Brain microvascular endothelial cell (primary cell): ENCODE measurements at regions not wholly inside any gene's neighbourhood (a gene's known extent, or its start where the extent isn't known, plus 50 kb on each side); places are given as distances from the start of the nearest gene placed in this dataset.

Source experiments
- DNase-seq: peaks from one replicate; pipeline ENCODE4 v3.0.0-alpha.2; 2020
- H3K27ac ChIP-seq: fragments of 250-450 bp; sonication (Bioruptor Pico); 2 replicates; pipeline ENCODE4 v1.5.1; 2020; ENCODE audit warnings: mild to moderate bottlenecking, moderate library complexity
- H3K27me3 ChIP-seq: fragments of 250-450 bp; sonication (Bioruptor Pico); replicated peaks from 2 replicates; pipeline ENCODE4 v1.5.1; 2020; ENCODE audit warnings: mild to moderate bottlenecking
- H3K36me3 ChIP-seq: fragments of 250-450 bp; sonication (Bioruptor Pico); replicated peaks from 2 replicates; pipeline ENCODE4 v1.5.1; 2020; ENCODE audit warnings: mild to moderate bottlenecking
- H3K4me3 ChIP-seq: 2 replicates; pipeline ENCODE4 v1.5.1; 2011; ENCODE audit warnings: low read depth, mild to moderate bottlenecking, control low read depth, low read length, moderate library complexity
- CTCF ChIP-seq: IDR thresholded peaks from 2 replicates; pipeline ENCODE4 v1.5.1; 2011; ENCODE audit warnings: low read depth, mild to moderate bottlenecking, moderate library complexity, low read length, control low read depth, inconsistent platforms; ENCODE audit errors: missing control alignments
- in situ Hi-C: cut with HindIII; loops from 2 replicates; pipeline ENCODE4 v1.10.0; 2017; ENCODE audit warnings: low sequenced_read_pairs, low pct_ligation_motif_present

GRCh38 chr2:37489536-37489935 is 145.1 kb downstream of the QPCT start:
- no peaks in the 10 kb centered on the region for H3K36me3 ChIP-seq
- in situ Hi-C loops = no loop called here

GRCh38 chr2:37493425-37493824 is 149.0 kb downstream of the QPCT start:
- in situ Hi-C loops = no loop called here
- no peak for DNase-seq
- Histone ChIP-seq H3K27me3 (no peaks in the 10 kb centered on the region), H3K4me3 (no peak overlapping the region), H3K36me3 (no peaks in the 10 kb centered on the region), H3K27ac (no peak overlapping the region)
- TF ChIP-seq CTCF = no peak

More at GRCh38 chr2:37489536-37489935, 145.1 kb downstream of the QPCT start:
- H3K4me3 ChIP-seq = no peak overlapping the region
- no peaks in the 10 kb centered on the region for H3K27me3 ChIP-seq
- H3K27ac ChIP-seq = no peak overlapping the region
- DNase-seq = no peak
- no peak for TF ChIP-seq CTCF

- no peaks in the 10 kb centered on the region for H3K27me3 ChIP-seq
- in situ Hi-C loops = no loop called here
- DNase-seq = no peak
Observed at GRCh38 chr2:37499113-37499512, 154.7 kb downstream of the QPCT start.

GRCh38 chr2:37500031-37500430 is 155.6 kb downstream of the QPCT start:
- Histone ChIP-seq H3K27me3 (no peaks in the 10 kb centered on the region), H3K36me3 (no peaks in the 10 kb centered on the region), H3K27ac (no peak overlapping the region), H3K4me3 (no peak overlapping the region)
- in situ Hi-C loops = no loop called here
- no peak for DNase-seq
- TF ChIP-seq CTCF = no peak

More at GRCh38 chr2:37499113-37499512, 154.7 kb downstream of the QPCT start:
- H3K36me3 ChIP-seq = no peaks in the 10 kb centered on the region
- no peak for TF ChIP-seq CTCF
- no peak overlapping the region for H3K4me3 ChIP-seq
- no peak overlapping the region for H3K27ac ChIP-seq

GRCh38 chr2:37501113-37501512 is 156.7 kb downstream of the QPCT start:
- no peak for TF ChIP-seq CTCF
- DNase-seq = no peak
- H3K36me3 ChIP-seq = no peaks in the 10 kb centered on the region
- H3K4me3 ChIP-seq = no peak overlapping the region
- no peak overlapping the region for H3K27ac ChIP-seq
- in situ Hi-C loops = no loop called here
- H3K27me3 ChIP-seq = no peaks in the 10 kb centered on the region

GRCh38 chr2:37506407-37507050 is 162.1 kb downstream of the QPCT start:
- DNase-seq = no peak
- in situ Hi-C loops = no loop called here
- H3K27ac ChIP-seq = no peak overlapping the region
- H3K36me3 ChIP-seq = no peaks in the 10 kb centered on the region
- TF ChIP-seq CTCF = no peak
- no peak overlapping the region for H3K4me3 ChIP-seq
- no peaks in the 10 kb centered on the region for H3K27me3 ChIP-seq
